VCaP (cell line): ENCODE measurements at regions not wholly inside any gene's neighbourhood (a gene's known extent, or its start where the extent isn't known, plus 50 kb on each side); places are given as distances from the start of the nearest gene placed in this dataset.

Source experiments
- H3K27ac ChIP-seq: fragments of 450-650 bp; 2 replicates; pipeline ENCODE4 v1.5.1; 2017
- CTCF ChIP-seq: fragments of 450-650 bp; conservative IDR thresholded peaks from 2 replicates; pipeline ENCODE4 v1.5.1; 2017; ENCODE audit warnings: mild to moderate bottlenecking, moderate library complexity

DNA sequence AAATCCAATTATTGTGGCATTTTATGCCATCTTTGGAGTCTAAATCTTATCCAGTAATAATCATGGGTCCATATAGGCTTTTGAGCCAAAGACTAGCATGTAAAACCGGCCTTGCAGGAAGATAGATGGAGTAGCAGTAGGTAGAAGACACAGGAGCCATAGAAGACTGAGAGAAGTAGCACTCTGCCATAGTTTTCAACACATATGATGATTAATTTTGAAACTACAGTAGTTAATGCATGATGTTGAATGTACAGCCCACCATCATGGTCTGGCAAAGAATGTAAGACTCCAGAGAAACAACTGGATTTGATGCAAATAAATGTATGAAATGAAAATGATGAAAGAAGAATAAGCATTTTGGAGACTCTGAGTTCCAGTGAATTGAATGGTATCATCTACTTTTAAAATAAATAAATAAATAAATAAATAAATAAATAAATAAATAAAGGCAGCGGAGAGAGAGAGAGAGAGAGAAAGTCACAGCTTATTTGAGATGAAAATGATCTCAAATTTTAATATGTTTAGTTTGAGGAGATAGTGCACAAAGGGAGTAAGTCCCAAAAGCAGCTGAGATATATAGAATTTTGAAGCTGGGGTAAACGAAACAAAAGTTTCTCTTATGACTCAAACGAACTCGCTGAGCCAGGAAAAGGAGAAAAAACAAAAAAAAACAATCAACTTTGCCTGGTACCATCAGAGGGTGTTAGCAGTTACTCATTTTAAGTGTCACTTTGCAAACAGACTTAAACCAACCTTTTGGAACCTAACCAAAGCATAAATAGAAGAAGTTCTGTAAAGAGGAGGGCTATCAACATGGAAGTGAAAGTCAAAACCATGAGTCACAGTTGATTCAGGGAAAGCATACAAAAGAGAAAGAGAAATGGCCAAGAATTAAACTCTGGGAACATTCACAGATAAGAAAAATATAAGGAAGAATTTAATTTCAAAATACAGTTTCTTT is 388.7 kb downstream of the CETN3 start:
- no peak for TF ChIP-seq CTCF
- H3K27ac ChIP-seq, result no peak overlapping the region

- no peak overlapping the region for H3K27ac ChIP-seq
- no peak for TF ChIP-seq CTCF
Observed at GRCh38 chr5:90017239-90017638, 392.3 kb downstream of the CETN3 start.

GRCh38 chr5:90015584-90016018 is 394.0 kb downstream of the CETN3 start:
- TF ChIP-seq CTCF, result no peak
- H3K27ac ChIP-seq, result no peak overlapping the region

- TF ChIP-seq CTCF, result no peak
- H3K27ac ChIP-seq, result no peak overlapping the region
Observed at GRCh38 chr5:90014420-90014819, 395.1 kb downstream of the CETN3 start.

DNA sequence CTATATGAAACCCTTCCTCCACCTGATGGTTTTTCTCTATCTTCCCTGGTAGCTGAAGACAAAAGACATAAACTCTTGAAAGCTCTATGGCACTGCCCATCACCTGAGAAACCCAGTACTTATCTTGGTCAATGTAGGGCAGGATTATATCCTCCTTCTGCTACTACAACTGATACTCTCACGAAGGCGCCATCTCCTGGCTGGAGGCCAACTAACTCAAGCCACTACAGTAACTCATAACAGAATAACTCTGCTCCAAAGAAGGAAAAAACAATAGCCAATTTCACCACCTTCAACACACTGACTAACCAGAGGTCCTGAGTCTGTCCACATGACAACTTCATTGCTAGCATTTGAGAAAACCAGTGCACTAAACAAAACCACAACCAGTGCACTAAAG is 409.2 kb downstream of the CETN3 start:
- TF ChIP-seq CTCF, result no peak

GRCh38 chr5:89998519-89999305 is 410.8 kb downstream of the CETN3 start:
- no peak for TF ChIP-seq CTCF
- H3K27ac ChIP-seq, result no peak overlapping the region

More for the DNA sequence above, 409.2 kb downstream of the CETN3 start:
- no peak overlapping the region for H3K27ac ChIP-seq

DNA sequence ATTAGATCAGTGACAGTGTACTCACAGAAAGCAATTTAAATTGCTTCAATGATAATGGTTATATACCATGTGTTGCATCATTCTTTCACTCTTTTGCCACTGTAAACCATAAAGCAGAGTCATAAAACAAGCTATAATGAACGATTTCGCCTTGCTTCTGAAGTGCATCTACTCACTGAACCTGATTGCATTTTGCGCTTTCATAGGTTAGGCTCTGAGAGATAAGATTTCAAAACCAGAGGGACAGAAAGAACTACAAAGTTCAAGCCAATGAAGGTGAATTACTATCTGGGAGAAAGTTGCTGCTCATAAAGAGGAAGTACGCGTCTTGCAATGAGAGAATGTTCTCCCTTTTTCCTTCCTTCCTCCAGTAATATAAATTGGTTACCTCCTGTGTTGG is 412.7 kb downstream of the CETN3 start:
- no peak overlapping the region for H3K27ac ChIP-seq
- no peak for TF ChIP-seq CTCF
